Islet of Langerhans (tissue), 1 donor: ENCODE measurements at regions not wholly inside any gene's neighbourhood (a gene's known extent, or its start where the extent isn't known, plus 50 kb on each side); places are given as distances from the start of the nearest gene placed in this dataset.
"Not testable (repeated sequence)": the region's sequence is repeated elsewhere in the genome, so short reads cannot be mapped to it uniquely, and the experiment has no call there.

Experiments used
- FAIRE-seq: peaks from one replicate; lab custom pipeline; 2011; peaks lifted over from hg19 to GRCh38; lab: Jason Lieb, UNC

DNA sequence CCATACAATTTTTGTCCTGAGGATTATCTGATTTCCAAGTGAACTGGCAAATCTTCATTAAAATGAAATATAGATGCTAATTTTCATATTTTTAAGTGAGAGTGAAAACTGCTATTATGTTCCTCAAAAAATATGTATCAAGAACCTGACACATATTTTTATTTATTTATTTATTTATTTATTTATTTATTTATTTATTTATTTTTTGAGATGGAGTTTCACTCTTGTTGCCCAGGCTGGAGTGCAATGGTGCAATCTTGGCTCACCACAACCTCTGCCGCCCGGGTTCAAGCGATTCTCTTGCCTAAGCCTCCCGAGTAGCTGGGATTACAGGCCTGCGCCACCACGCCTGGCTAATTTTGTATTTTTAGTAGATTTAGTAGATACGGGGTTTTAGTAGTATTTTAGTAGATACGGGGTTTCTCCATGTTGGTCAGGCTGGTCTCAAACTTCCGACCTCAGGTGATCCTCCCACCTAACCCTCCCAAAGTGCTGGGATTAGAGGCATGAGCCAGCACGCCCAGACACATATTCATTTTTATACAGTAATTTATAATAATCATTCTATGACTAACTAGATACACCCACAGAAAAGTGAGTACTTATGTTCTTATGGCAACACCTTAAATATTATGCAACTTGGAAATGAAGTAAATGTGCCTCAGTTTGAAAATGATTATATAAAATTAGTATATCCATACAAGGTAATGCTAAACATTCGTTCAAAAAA is 248.3 kb downstream of the CDH7 start:
- FAIRE-seq: not testable (repeated sequence)

- no peak for FAIRE-seq
These were observed 244.4 kb downstream of the CDH7 start for GRCh38 chr18:65995206-65995605.

GRCh38 chr18:65994302-65994701 is 243.5 kb downstream of the CDH7 start:
- no peak for FAIRE-seq

DNA sequence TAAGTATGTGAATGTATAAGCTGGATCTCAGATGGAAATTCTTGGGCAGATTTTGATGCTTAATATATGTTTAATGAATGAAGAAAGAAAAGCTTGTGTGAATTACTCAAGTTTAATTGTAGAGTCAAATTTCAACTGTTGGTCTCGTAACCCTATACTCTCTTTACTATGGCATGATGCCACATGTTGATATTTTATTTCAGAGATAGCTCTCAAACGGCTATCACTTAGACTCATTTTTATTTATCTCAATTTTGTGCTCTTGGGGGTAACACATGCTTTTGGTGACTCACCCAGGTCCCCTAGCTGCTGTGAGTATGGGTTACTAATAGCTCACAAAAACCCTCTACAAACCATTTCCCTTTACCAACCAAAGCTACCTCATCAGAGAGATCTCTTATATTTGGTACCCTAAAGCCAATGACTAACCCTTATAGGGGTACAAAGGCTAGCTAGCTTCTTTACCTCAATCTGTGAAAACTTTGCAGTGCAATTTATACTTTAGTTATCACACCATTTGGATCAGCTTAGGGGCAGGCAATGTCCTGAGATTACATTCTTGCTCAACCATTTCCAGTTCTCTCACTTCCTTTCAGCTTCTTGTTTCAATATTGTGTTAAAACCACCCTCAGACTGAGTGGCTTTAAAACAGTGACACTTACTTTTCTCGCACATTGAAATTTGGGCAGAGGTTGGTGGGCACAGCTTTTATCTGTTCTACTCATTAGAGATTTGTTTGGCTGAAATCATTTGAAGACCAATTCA is 240.3 kb downstream of the CDH7 start:
- FAIRE-seq: no peak

DNA sequence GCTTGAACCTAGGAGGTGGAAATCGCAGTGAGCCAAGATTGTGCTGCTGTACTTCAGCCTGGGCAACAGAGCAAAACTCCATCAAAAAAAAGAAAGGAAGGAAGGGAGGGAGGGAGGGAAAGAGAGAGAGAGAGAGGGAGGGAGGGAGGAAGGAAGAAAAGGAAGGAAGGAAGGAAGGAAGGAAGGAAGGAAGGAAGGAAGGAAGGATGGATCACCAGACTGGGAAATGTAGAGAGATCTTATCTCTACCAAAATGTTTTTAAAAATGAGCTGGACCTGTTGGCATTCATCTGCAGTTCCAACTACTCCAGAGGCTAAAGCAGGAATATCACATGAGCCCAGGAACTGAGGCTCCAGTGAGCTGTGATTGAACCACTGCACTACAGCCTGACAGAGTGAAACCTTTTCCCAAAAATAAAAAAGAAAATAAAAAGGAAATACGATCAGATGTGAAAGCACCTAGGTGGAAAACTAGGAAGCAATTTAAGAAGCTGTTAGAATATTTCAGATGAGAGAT is 239.4 kb downstream of the CDH7 start:
- FAIRE-seq: no peak

DNA sequence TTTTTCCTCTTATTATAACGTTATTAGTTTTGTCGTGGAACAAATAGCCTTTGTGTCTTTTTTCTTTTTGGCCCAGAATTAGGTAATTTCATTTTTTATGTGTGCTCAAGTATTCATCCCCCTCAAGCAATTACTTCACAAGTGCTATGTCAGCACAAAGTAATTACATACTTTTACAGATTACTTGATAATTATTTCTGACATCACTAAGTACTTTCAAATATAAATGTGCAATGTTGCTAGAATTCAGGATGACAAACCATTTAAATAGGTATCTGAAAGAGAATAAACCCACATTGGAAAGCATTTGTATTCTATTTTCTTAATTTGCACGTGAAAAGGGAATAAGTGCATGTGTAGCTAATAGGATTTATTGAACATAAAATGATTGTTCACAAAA is 238.2 kb downstream of the CDH7 start:
- no peak for FAIRE-seq

DNA sequence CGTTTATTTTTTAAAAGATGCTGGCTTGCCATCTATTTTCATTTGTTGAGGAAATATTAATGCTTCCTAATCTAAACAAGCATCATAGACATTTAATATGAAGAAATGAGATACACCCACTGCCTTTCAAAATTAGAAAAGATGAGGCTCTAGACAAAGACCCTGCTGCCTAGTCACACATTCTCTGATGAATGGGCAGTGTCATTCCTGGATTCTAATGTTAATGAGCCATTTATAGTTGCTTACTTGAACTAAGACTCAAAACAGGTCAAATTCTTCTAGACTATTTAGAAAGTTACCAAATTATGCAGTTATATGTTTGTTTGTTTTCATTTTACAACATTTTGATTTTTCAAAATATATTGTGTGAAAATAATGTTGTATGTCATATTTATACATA is 237.6 kb downstream of the CDH7 start:
- FAIRE-seq: no peak

DNA sequence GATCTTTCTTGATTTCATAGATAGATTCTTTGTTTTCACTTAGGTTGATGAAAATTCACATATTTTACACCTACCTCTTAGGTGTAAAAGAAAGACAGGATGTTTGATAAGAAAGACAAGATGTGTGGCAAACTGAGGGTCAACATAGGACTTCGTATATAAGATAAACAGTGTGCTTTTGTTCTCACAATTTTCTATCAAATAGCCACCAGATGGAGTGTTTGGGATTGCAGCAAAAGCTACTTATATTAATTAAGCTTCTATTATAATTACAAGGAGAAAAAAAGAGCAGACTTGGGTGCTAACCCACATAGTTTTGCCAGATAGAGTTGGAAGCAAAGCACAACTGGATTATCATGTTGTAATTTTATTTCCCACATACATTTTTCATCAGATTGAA is 232.9 kb downstream of the CDH7 start:
- FAIRE-seq: no peak

DNA sequence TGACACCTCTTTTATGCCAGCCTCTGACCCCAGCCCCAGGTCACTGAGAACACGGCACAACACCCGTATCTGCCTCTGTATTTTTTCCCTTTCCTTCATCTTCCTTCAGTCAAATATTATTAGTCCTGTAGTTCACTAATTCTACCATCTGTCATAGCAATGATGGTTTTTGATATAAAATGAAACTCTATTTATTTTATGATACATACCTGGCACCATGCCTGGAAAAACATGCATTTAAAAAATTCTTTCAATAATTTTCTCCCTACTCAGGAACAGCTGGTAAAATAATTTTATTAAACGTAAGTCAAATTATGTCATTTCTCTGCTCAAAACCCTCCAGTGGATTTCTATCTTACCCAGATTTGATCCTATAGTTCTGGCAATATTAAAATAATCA is 224.7 kb downstream of the CDH7 start:
- no peak for FAIRE-seq

DNA sequence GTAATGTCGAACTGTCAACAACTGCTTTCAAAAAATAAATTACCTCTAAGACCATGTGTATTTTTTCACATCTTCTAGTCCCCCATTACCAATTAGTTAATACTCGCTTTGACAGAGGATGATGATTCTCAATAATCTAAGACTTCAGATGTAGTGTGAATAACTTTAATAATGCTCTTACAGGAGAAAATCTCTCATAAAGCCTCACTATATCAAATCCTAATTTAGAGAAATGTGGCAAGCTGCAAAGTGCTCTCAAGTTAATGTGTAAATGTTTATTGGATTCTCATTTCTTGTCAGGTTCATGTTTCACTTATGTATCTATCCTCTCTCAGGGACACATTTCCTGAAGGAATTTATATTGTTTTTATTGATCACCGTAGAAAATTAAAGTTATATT is 223.9 kb downstream of the CDH7 start:
- FAIRE-seq: no peak

DNA sequence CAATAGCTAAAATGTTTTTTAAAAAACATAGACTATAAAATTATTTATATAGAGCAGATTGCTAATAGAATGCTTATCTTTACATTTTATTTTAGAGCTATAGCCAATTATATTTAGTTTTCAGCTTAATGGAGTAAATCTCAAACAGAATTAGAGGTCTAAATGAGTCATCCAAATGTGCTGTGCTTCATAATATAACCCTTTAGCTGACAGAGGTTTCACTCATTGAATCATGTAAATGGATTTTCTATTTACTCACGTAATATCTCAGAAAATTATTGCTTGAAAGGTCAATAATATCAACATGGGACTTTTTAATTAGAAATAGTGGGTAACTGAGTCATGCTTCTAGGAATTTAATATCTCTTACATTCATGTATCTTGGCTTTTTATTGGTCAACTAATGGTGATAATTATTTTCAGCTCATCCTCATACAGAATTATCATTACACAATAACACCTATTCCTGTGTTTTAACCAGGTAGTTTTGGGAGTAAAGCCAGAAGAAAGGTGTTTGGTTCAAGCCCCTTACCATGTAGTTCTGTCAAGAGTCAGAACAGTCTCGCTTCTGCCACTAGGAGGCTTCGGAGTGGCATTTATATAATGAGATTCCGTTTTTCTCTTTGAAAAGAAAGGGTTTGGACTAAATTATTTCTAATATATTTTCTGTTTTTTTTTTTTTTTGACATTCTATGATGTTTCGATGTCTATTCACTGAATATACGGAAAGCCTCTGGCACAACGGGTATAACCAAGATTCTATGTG is 217.6 kb downstream of the CDH7 start:
- peak; percentile 68 for FAIRE-seq

DNA sequence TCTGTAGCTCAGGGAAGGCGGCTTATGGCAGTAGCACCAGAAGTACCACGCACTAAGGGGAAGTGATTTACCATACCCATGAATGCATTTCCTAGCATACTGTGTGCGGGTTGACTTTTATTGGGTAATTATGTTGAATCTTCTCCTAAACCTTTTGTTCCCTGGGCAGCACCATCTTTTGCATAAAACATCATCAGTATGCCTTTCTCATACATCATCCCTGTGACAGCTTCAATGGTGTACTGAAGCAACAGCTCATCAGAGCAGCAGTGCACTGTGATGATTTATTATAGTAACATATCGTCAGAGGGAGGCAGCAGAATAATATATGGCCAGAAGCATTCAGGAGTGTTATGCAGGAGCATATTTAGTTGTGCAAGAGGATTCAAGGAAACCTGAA is 204.9 kb downstream of the CDH7 start:
- FAIRE-seq: no peak

GRCh38 chr18:65954372-65954771 is 203.6 kb downstream of the CDH7 start:
- FAIRE-seq: no peak

DNA sequence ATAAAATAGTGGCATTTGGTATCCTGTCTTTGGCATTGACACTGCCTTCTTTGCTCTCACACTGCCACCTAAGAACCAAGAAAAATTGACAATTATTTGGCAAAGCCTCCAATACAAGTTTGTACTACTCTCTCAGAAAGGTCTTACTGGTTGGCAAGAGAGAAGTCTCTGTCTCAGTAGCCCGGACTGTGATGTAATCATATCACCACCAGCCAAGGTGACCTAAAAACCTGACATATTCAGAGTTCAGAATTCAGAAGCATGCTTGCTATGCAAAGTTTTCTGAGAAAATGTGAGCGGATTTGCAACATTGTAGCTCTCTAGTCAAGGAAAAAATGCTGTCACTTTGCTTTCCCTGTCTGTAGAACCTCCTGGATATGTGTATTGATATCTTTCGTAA is 196.0 kb downstream of the CDH7 start:
- no peak for FAIRE-seq

DNA sequence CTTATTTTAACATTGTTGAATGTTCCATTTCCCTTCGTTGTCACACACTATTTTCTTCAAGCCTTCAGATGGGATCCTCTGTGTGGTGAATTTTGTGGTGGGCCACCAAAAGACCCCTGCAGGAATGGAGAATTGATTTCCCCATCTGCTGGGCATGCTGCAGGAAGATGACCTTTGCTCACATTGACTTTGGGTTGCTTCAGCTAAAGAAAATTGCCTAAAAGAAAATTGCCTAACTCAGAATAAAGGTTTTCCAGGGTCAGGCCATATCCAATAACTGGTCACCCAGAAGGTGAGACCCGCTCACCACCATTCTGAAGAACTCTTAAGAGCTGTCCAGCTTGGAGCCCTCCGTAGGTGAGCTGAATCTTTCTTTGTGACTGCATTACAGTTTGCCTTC is 192.5 kb downstream of the CDH7 start:
- FAIRE-seq: no peak

- no peak for FAIRE-seq
These were observed 192.0 kb downstream of the CDH7 start for GRCh38 chr18:65942854-65943253.

- no peak for FAIRE-seq
These were observed 191.3 kb downstream of the CDH7 start for GRCh38 chr18:65942104-65942503.

GRCh38 chr18:65941482-65941881 is 190.7 kb downstream of the CDH7 start:
- FAIRE-seq: no peak
